Bronchial epithelial cell (primary cell): ENCODE measurements at regions not wholly inside any gene's neighbourhood (a gene's known extent, or its start where the extent isn't known, plus 50 kb on each side); places are given as distances from the start of the nearest gene placed in this dataset.

Source experiments
- DNase-seq: peaks from one replicate; pipeline ENCODE4 v3.0.0-alpha.2; 2010; ENCODE audit warnings: low read depth
- FAIRE-seq: peaks from 2 replicates; lab custom pipeline; 2011; peaks lifted over from hg19 to GRCh38; lab: Jason Lieb, UNC
- H3K27me3 ChIP-seq: 2 replicates; pipeline ENCODE4 v1.5.1; 2011; ENCODE audit warnings: low read length; ENCODE audit not compliant: control insufficient read depth, insufficient read depth
- H3K36me3 ChIP-seq: 2 replicates; pipeline ENCODE4 v1.5.1; 2011; ENCODE audit warnings: low read length; ENCODE audit not compliant: control insufficient read depth, insufficient read depth
- H3K4me3 ChIP-seq: 2 replicates; pipeline ENCODE4 v1.5.1; 2011; ENCODE audit warnings: mild to moderate bottlenecking, low read depth, low read length, control low read depth
- TF ChIP-seq, protein P1 (sequence below): IDR thresholded peaks from 2 replicates; pipeline ENCODE4 v1.5.1; 2011; ENCODE audit warnings: mild to moderate bottlenecking, moderate library complexity, low read length, control low read depth, inconsistent platforms; ENCODE audit not compliant: insufficient read depth, severe bottlenecking

DNA sequence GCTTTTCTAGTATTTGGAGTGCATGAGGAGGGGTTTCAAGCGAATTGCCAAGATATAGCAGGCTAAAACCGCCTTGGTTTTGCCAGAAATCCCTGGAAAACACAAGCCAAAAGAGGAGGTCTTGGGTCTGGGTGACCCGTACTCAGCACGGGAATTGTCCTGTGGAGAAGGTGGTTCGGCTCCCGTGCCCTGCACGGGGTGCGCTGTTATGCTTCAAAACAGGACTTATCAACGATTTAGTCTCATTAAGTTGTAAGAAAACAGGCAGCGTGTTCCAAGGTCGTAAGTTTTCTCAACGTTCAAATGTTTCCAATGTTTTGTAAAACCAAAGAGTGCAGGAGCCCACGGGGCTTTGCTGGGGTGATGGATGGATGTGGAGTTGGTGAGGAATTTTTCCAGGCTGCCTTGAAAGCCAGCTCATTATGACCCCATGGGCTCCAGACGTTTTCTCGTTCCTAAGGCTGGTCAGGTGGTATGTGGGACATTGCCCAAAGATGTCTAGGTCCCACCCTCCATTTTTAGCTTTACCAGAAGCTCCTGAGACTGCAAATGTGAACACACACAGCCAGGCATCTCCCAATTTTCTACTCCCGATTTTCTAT is 75.4 kb upstream of the CLDN14 start:
- Histone ChIP-seq H3K36me3 (no peaks in the 10 kb centered on the region), H3K4me3 (no peak overlapping the region), H3K27me3 (peaks cover 1% of the 10 kb centered on the region)
- no peak for FAIRE-seq
- TF ChIP-seq, protein P1, sequence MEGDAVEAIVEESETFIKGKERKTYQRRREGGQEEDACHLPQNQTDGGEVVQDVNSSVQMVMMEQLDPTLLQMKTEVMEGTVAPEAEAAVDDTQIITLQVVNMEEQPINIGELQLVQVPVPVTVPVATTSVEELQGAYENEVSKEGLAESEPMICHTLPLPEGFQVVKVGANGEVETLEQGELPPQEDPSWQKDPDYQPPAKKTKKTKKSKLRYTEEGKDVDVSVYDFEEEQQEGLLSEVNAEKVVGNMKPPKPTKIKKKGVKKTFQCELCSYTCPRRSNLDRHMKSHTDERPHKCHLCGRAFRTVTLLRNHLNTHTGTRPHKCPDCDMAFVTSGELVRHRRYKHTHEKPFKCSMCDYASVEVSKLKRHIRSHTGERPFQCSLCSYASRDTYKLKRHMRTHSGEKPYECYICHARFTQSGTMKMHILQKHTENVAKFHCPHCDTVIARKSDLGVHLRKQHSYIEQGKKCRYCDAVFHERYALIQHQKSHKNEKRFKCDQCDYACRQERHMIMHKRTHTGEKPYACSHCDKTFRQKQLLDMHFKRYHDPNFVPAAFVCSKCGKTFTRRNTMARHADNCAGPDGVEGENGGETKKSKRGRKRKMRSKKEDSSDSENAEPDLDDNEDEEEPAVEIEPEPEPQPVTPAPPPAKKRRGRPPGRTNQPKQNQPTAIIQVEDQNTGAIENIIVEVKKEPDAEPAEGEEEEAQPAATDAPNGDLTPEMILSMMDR = no peak
- no peak for DNase-seq

GRCh38 chr21:36557316-36557715 is 77.4 kb upstream of the CLDN14 start:
- Histone ChIP-seq H3K36me3 (no peaks in the 10 kb centered on the region), H3K27me3 (peaks cover 5% of the 10 kb centered on the region), H3K4me3 (no peak overlapping the region)
- no peak for DNase-seq
- TF ChIP-seq, protein P1 = no peak
- FAIRE-seq = no peak

DNA sequence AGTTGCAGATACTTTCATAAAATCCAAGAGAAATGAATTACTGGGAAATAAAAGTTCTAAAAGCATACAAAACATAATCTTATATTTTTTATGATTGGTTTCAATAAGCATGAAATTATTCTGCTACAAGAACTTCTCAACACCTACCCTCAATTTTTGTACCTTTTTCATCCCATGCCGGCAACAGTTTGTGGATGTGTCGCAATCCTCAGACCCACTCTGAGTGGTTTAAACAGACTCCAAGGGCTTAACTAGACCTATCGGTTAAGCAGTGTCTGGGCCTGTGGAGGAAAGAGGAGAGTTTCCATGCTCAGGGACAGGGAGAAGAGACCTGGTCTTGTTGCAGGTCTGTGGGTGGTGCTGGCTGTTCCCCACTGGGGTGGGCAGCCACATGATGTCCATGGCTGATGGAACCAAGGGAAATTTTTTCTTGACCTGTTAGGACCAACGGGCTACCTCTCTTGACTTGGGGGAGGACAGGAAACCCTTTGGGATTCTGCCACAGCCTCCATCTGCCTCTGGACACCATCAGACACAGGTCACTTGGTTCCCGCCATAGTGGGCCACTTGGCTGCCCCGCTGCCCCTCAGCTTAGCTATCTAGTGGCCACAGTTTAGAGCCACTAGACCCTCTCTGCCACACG is 81.1 kb upstream of the CLDN14 start:
- DNase-seq (no peak), FAIRE-seq (no peak)
- no peak overlapping the region for H3K4me3 ChIP-seq
- H3K36me3 ChIP-seq = no peaks in the 10 kb centered on the region
- TF ChIP-seq, protein P1 = no peak
- peaks cover 6% of the 10 kb centered on the region for H3K27me3 ChIP-seq

DNA sequence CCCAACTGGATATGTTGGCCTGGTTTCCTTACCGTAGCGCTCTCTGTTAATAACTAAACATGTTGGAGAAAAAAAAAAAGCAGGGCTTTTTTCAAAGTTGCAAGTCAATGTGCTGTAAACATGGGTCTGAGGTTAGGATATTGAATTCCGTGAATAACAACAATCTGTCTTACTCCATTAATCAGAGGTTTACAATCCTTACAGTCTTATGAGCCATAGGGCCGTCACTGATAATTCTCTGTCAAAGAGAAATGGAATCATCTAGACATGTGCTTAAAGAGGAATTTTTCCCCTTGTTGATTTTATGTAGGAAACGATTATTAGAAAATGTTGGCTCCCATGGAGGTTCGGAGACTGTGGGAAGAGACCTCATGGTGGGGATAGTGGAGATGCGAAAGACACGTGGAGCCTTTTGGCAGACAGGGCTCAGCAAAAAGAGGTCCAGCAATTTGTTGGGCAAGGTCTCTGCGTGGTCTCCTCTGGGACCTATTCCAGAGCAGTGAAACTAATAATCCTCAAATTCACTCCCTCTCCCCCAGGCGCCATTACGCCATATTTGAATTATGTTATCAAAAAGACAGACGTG is 83.5 kb upstream of the CLDN14 start:
- Histone ChIP-seq H3K36me3 (no peaks in the 10 kb centered on the region), H3K27me3 (peaks cover 8% of the 10 kb centered on the region), H3K4me3 (no peak overlapping the region)
- no peak for DNase-seq
- TF ChIP-seq, protein P1 = no peak
- FAIRE-seq = no peak

DNA sequence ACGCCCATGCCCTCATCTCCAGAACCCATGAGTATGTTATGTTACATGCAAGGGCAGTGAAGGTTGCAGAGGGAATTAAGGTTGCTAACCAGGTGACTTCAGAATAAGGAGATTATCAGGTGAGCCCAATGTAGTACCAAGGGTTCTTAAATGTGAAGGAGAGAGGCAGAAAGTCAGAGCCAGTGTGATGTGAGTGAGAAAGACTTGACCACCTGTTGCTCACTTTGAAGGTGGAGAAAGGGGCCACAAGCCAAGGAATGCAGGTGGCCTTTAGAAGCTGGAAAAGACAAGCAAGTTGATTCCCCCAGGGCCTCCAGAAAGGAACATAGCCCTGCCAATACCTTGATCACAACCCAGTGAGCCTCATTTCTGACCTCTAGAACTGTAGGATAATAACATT is 84.7 kb upstream of the CLDN14 start:
- Histone ChIP-seq H3K36me3 (no peaks in the 10 kb centered on the region), H3K4me3 (no peak overlapping the region), H3K27me3 (peaks cover 8% of the 10 kb centered on the region)
- FAIRE-seq = no peak
- no peak for DNase-seq
- TF ChIP-seq, protein P1 = no peak
